ENCODE measurements at regions not wholly inside any gene's neighbourhood (a gene's known extent, or its start where the extent isn't known, plus 50 kb on each side); places are given as distances from the start of the nearest gene placed in this dataset.
"Not testable (repeated sequence)": the region's sequence is repeated elsewhere in the genome, so short reads cannot be mapped to it uniquely, and the experiment has no call there.

GRCh38 chr20:4465855-4466545 lies 216.9 kb upstream of the ADRA1D start:
- no peak for TF ChIP-seq CTCF (IDR thresholded peaks at IDR 0.05; ENCODE audit: extremely low read depth, insufficient read depth, missing control alignments)
- DNase-seq (ENCODE audit: low spot score), result no peak
- in situ Hi-C loops (cut with MboI; ENCODE audit: low pct_unique_long_range_greater_than_20kb, low sequenced_read_pairs, unreplicated experiment), result no loop called here

DNA sequence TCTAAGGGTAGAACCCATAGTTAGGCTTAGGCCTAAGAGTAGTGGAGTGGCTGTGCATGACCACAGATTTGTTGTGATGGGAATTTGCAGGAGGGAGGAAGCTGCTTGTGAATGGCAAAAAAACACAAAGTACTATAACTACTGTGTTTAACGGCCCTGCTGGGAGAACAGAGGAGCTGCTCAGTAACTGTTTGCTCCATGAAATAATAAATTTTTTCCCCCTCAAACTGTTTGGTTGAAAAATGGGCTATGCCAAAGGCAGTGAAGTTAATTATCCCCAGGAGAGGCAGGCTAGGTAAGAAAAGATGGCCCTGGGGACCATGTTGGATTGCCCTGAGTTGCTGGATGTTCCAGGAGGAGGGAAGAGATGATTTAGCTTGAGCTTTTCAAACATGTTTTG lies 216.1 kb upstream of the ADRA1D start:
- DNase-seq (ENCODE audit: low spot score), result no peak
- in situ Hi-C loops (cut with MboI; ENCODE audit: low pct_unique_long_range_greater_than_20kb, low sequenced_read_pairs, unreplicated experiment), result no loop called here
- no peak for TF ChIP-seq CTCF (IDR thresholded peaks at IDR 0.05; ENCODE audit: extremely low read depth, insufficient read depth, missing control alignments)

DNA sequence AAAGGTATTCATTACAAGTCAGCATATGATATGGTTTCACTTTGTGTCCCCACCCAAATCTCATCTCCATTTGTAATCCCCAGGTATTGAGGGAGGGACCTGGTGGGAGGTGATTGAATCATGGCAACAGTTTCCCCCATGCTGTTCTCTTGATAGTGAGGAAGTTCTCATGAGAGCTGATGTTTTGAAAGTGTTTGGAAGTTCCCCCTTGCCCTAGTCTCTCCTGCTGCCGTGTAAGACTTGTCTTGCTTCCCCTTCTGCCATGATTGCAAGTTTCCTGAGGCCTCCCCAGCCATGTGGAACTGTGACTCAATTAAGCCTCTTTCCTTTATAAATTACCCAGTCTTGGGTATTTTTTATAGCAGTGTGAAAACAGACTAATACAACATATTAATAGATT lies 213.7 kb upstream of the ADRA1D start:
- in situ Hi-C loops (cut with MboI; ENCODE audit: low pct_unique_long_range_greater_than_20kb, low sequenced_read_pairs, unreplicated experiment); DNase-seq (ENCODE audit: low spot score): not testable (repeated sequence)

DNA sequence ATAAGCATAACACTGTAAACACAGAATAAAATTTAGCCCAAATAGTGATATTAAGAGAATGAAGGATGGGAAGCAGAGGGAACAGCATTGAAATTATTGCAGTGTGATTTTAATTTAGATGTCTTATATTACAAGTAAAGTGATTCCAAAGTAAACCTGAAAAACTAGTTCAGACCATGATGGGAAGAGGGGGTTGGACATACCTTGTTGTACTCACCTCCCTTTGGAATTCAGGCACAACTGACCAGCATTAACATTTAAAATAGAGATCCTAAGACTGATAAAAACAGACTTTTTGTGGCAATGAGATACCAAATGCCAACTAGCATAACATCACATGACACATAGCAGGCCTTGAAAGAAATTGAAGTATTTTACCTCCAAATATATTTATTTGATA lies 210.0 kb upstream of the ADRA1D start:
- DNase-seq (ENCODE audit: low spot score), result no peak
- in situ Hi-C loops (cut with MboI; ENCODE audit: low pct_unique_long_range_greater_than_20kb, low sequenced_read_pairs, unreplicated experiment), result no loop called here
- TF ChIP-seq CTCF (IDR thresholded peaks at IDR 0.05; ENCODE audit: extremely low read depth, insufficient read depth, missing control alignments), result no peak

DNA sequence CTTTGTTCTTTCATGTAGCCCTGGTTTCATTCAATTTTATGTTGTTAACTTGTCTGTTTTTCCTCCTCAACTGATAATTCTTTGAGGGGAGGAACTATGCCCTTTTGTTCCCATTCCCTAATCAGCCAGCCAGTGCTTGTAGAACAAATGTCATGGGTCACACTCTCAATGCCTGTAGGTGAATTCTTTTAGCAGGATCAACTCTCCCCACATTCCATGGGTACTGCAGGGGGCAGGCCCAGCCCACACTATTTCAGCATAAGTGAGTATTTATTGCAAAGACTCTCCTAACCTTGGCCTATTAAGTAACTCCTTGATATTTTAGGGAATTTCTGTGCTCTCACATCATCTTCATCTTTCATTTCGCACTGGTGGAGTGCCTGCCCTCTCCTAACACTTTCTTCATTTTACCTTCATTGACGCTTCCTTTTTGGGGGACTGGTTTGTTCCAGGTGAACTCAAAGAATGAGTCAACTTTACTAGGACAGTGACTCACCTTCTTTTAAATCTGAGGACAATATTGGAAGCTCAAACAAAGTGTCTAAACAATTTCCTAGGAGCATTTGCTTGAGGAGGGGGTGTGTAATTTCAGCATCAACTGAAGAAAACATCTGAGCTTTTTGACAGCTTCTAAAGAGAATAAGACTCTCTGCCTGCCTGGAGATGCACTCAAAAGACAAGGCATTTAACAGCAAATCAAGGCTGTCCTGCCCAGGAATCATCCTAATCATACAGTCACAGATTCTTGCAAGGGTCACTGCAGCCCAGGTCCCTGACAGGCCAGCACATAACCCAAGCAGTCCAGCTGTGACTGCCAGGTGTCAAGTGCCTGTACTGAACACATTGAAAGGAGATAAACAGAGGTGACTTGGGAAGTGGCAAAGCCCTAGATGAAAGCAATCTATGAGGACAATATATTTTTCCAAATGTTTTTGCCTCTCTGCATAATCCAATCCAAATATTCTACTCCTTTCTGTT lies 208.8 kb upstream of the ADRA1D start:
- no peak for TF ChIP-seq CTCF (IDR thresholded peaks at IDR 0.05; ENCODE audit: extremely low read depth, insufficient read depth, missing control alignments)
- DNase-seq (ENCODE audit: low spot score), result no peak
- in situ Hi-C loops (cut with MboI; ENCODE audit: low pct_unique_long_range_greater_than_20kb, low sequenced_read_pairs, unreplicated experiment), result no loop called here

DNA sequence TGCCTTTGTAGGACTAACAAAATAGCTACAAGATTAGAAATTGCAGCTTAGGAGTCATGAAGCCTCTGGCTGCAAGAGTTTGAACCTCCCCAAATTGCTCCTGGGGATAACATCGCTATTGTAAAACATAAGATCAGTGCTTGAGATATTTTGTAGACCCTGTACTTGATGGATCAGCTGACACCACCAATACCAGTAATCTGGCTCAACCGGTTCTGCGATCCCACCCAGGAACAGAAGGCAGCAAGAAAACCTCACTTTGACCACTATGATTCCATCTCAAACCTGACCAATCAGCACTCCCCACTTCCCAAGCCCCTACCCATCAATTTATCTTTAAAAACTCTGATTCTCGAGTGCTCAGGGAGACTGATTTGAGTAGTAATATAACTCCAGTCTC lies 206.9 kb upstream of the ADRA1D start:
- no peak for DNase-seq (ENCODE audit: low spot score)
- no peak for TF ChIP-seq CTCF (IDR thresholded peaks at IDR 0.05; ENCODE audit: extremely low read depth, insufficient read depth, missing control alignments)

GRCh38 chr20:4455301-4455701 lies 206.2 kb upstream of the ADRA1D start:
- no peak for TF ChIP-seq CTCF (IDR thresholded peaks at IDR 0.05; ENCODE audit: extremely low read depth, insufficient read depth, missing control alignments)
- in situ Hi-C loops (cut with MboI; ENCODE audit: low pct_unique_long_range_greater_than_20kb, low sequenced_read_pairs, unreplicated experiment), result no loop called here
- no peak for DNase-seq (ENCODE audit: low spot score)

More for the DNA sequence above, 206.9 kb upstream of the ADRA1D start:
- in situ Hi-C loops (cut with MboI; ENCODE audit: low pct_unique_long_range_greater_than_20kb, low sequenced_read_pairs, unreplicated experiment), result no loop called here

Data from GM13977 (cell line).